ENCODE measurements at regions not wholly inside any gene's neighbourhood (a gene's known extent, or its start where the extent isn't known, plus 50 kb on each side); places are given as distances from the start of the nearest gene placed in this dataset.

DNA sequence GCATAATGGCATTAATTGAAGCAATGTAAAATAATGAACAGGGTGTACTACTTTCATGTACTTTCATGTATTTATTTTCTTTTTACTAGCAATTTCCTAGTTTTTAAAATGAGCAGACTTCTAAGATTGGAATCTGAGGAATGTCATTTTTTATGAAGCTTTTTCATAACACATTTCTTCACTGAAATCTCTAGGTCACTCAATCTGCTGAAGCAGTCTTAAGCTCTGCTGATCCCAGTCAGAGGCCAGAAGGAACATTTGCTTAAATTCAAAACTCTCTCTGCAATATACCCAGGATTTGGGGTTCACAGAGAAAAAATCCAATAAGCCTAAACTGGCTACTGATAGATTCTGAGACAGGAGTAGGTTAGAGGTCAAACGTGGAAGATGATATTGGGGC lies 73.6 kb upstream of the CNTN1 start:
- no peak overlapping the region for H3K27ac Mint-ChIP-seq
- no peak overlapping the region for H3K4me2 ChIP-seq
- H3K27me3 Mint-ChIP-seq (ENCODE audit: insufficient read depth, low read depth) = no peaks in the 10 kb centered on the region
- no peaks in the 10 kb centered on the region for H3K4me1 Mint-ChIP-seq
- H3K4me3 Mint-ChIP-seq = no peak overlapping the region
- H3K9ac ChIP-seq = no peak overlapping the region
- H3K9me3 ChIP-seq (ENCODE audit: low read depth) = no peaks in the 10 kb centered on the region
- no peaks in the 10 kb centered on the region for H3K79me2 ChIP-seq (ENCODE audit: low read depth)
- H4K20me1 ChIP-seq (ENCODE audit: low read depth) = no peaks in the 10 kb centered on the region
- no peaks in the 10 kb centered on the region for H3K4me1 ChIP-seq
- H3K9me3 Mint-ChIP-seq = no peaks in the 10 kb centered on the region
- no peak overlapping the region for H3K27ac ChIP-seq
- H2AFZ ChIP-seq (replicated peaks) = no peak overlapping the region
- no peaks in the 10 kb centered on the region for H3K27me3 ChIP-seq
- TF ChIP-seq, protein P1, sequence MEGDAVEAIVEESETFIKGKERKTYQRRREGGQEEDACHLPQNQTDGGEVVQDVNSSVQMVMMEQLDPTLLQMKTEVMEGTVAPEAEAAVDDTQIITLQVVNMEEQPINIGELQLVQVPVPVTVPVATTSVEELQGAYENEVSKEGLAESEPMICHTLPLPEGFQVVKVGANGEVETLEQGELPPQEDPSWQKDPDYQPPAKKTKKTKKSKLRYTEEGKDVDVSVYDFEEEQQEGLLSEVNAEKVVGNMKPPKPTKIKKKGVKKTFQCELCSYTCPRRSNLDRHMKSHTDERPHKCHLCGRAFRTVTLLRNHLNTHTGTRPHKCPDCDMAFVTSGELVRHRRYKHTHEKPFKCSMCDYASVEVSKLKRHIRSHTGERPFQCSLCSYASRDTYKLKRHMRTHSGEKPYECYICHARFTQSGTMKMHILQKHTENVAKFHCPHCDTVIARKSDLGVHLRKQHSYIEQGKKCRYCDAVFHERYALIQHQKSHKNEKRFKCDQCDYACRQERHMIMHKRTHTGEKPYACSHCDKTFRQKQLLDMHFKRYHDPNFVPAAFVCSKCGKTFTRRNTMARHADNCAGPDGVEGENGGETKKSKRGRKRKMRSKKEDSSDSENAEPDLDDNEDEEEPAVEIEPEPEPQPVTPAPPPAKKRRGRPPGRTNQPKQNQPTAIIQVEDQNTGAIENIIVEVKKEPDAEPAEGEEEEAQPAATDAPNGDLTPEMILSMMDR (IDR thresholded peaks at IDR 0.05) = no peak
- TF ChIP-seq EZH2phosphoT487 (IDR thresholded peaks at IDR 0.05) = no peak
- no peaks in the 10 kb centered on the region for H3F3A ChIP-seq (ENCODE audit: low read depth)
- H3K36me3 ChIP-seq = no peaks in the 10 kb centered on the region
- no peak for DNase-seq (ENCODE audit: low spot score)
- H3K4me3 ChIP-seq = no peak overlapping the region
- H3K36me3 Mint-ChIP-seq = no peaks in the 10 kb centered on the region

DNA sequence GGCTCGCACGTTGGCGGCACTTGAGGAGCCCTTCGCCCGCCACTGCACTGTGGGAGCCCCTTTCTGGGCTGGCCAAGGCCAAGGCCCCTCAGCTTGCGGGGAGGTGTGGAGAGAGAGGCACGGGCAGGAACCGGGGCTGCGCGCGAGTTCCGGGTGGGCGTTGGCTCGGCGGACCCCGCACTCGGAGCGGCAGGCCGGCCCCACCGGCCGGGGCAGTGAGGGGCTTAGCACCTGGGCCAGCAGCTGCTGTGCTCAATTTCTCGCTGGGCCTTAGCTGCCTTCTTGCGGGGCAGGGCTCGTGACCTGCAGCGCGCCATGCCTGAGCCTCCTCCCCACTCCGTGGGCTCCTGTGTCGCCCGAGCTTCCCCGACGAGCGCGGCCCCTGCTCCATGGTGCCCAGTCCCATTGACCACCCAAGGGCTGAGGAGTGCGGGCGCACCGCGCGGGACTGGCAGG lies 71.6 kb upstream of the CNTN1 start:
- Histone ChIP-seq H3K4me2 (no peak overlapping the region), H2AFZ (replicated peaks) (no peak overlapping the region), H3K4me1 (no peaks in the 10 kb centered on the region), H3K79me2 (ENCODE audit: low read depth) (no peaks in the 10 kb centered on the region), H3K9ac (no peak overlapping the region), H4K20me1 (ENCODE audit: low read depth) (no peaks in the 10 kb centered on the region), H3K9me3 (ENCODE audit: low read depth) (no peaks in the 10 kb centered on the region), H3K36me3 (no peaks in the 10 kb centered on the region), H3K27me3 (no peaks in the 10 kb centered on the region), H3K4me3 (no peak overlapping the region), H3F3A (ENCODE audit: low read depth) (no peaks in the 10 kb centered on the region), H3K27ac (no peak overlapping the region)
- TF ChIP-seq, protein P1 (IDR thresholded peaks at IDR 0.05) = no peak
- TF ChIP-seq EZH2 (IDR thresholded peaks at IDR 0.05) (no peak), EZH2phosphoT487 (IDR thresholded peaks at IDR 0.05) (no peak)
- H3K27me3 Mint-ChIP-seq (ENCODE audit: insufficient read depth, low read depth) = no peaks in the 10 kb centered on the region
- DNase-seq (ENCODE audit: low spot score) = no peak
- H3K4me1 Mint-ChIP-seq = no peaks in the 10 kb centered on the region
- H3K36me3 Mint-ChIP-seq = no peaks in the 10 kb centered on the region
- no peak overlapping the region for H3K27ac Mint-ChIP-seq
- no peaks in the 10 kb centered on the region for H3K9me3 Mint-ChIP-seq
- no peak overlapping the region for H3K4me3 Mint-ChIP-seq

DNA sequence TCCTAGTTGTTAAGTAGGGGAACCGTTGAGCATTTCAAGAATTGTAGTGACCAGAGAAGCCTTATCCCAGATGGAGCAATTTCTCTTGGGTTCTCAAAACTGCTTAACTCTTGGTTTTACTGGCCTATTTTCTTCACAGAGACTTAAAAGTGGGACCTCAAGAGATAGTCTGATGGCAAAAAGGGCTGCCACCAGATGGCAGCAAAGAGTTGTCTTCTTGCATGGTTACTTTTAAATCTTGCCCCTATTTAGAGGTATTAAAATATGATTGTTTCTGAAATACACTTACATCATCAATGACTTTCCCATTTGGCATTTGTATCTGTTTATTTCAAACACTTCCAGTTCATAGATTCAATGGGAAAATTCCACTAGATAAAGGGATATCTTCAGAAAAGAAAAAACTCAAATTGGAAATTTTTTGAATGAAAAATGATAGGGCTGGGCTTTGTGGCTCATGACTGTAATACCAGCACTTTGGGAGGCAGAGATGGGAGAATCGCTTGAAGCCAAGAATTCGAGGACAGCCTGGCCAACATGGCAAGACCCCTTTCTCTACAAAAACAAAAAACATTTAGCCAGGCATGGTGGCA lies 69.9 kb upstream of the CNTN1 start:
- Histone ChIP-seq H3K36me3 (no peaks in the 10 kb centered on the region), H3K4me3 (no peak overlapping the region), H4K20me1 (ENCODE audit: low read depth) (no peaks in the 10 kb centered on the region), H3K79me2 (ENCODE audit: low read depth) (no peaks in the 10 kb centered on the region), H3K9me3 (ENCODE audit: low read depth) (no peaks in the 10 kb centered on the region), H3K9ac (no peak overlapping the region), H3K4me1 (no peaks in the 10 kb centered on the region), H2AFZ (replicated peaks) (peak overlapping the region; percentile 77), H3K27me3 (no peaks in the 10 kb centered on the region), H3F3A (ENCODE audit: low read depth) (no peaks in the 10 kb centered on the region), H3K27ac (no peak overlapping the region), H3K4me2 (no peak overlapping the region)
- no peaks in the 10 kb centered on the region for H3K9me3 Mint-ChIP-seq
- H3K4me3 Mint-ChIP-seq = no peak overlapping the region
- no peak overlapping the region for H3K27ac Mint-ChIP-seq
- H3K27me3 Mint-ChIP-seq (ENCODE audit: insufficient read depth, low read depth) = no peaks in the 10 kb centered on the region
- no peaks in the 10 kb centered on the region for H3K4me1 Mint-ChIP-seq
- H3K36me3 Mint-ChIP-seq = no peaks in the 10 kb centered on the region
- DNase-seq (ENCODE audit: low spot score) = peak; percentile 69
- TF ChIP-seq EZH2phosphoT487 (IDR thresholded peaks at IDR 0.05) = no peak
- TF ChIP-seq, protein P1 (IDR thresholded peaks at IDR 0.05) = peak; percentile 88

All from neural progenitor cell (in vitro differentiated cells).